Neural crest cell (in vitro differentiated cells): ENCODE measurements at regions not wholly inside any gene's neighbourhood (a gene's known extent, or its start where the extent isn't known, plus 50 kb on each side); places are given as distances from the start of the nearest gene placed in this dataset.

ENCODE experiments used
- DNase-seq: peaks from one replicate; pipeline ENCODE4 v3.0.0; 2021; ENCODE audit warnings: low read depth, mixed read lengths, low spot score
- H3K27ac Mint-ChIP-seq: one replicate; pipeline ENCODE4 v1.8.0; 2021; ENCODE audit warnings: mild to moderate bottlenecking, mixed read lengths; ENCODE audit not compliant: unreplicated experiment
- H3K27me3 Mint-ChIP-seq: 2 replicates; pipeline ENCODE4 v1.8.0; 2021; ENCODE audit warnings: low read depth, mild to moderate bottlenecking, mixed read lengths
- H3K36me3 Mint-ChIP-seq: 2 replicates; pipeline ENCODE4 v1.8.0; 2021; ENCODE audit warnings: low read depth, mild to moderate bottlenecking, mixed read lengths
- H3K4me1 Mint-ChIP-seq: 2 replicates; pipeline ENCODE4 v1.8.0; 2021; ENCODE audit warnings: mixed read lengths
- H3K4me3 Mint-ChIP-seq: one replicate; pipeline ENCODE4 v1.8.0; 2021; ENCODE audit warnings: mild to moderate bottlenecking, mixed read lengths
- H3K9me3 Mint-ChIP-seq: 2 replicates; pipeline ENCODE4 v1.8.0; 2021; ENCODE audit warnings: mixed read lengths
- CTCF ChIP-seq: fragments of 200-600 bp; sonication (generic); conservative IDR thresholded peaks from 2 replicates; pipeline ENCODE4 v1.5.0; 2021; ENCODE audit warnings: antibody characterized with exemption, mild to moderate bottlenecking

GRCh38 chr2:121136323-121136722 is 148.7 kb downstream of the TFCP2L1 start:
- Mint-ChIP-seq H3K27ac (no peak overlapping the region), H3K4me3 (no peak overlapping the region), H3K9me3 (no peaks in the 10 kb centered on the region), H3K36me3 (no peaks in the 10 kb centered on the region), H3K4me1 (peaks cover 6% of the 10 kb centered on the region), H3K27me3 (no peaks in the 10 kb centered on the region)
- no peak for DNase-seq
- TF ChIP-seq CTCF, result no peak

GRCh38 chr2:121137571-121137970 is 147.4 kb downstream of the TFCP2L1 start:
- no peak overlapping the region for H3K27ac Mint-ChIP-seq

GRCh38 chr2:121140734-121141133 is 144.3 kb downstream of the TFCP2L1 start:
- H3K4me1 Mint-ChIP-seq, result peaks cover 4% of the 10 kb centered on the region
- no peak for DNase-seq
- peaks cover 2% of the 10 kb centered on the region for H3K9me3 Mint-ChIP-seq
- H3K27ac Mint-ChIP-seq, result no peak overlapping the region
- no peaks in the 10 kb centered on the region for H3K36me3 Mint-ChIP-seq
- no peak for TF ChIP-seq CTCF
- no peaks in the 10 kb centered on the region for H3K27me3 Mint-ChIP-seq
- no peak overlapping the region for H3K4me3 Mint-ChIP-seq

More at GRCh38 chr2:121137571-121137970, 147.4 kb downstream of the TFCP2L1 start:
- no peak for DNase-seq
- Mint-ChIP-seq H3K4me3 (no peak overlapping the region), H3K4me1 (peaks cover 5% of the 10 kb centered on the region), H3K36me3 (no peaks in the 10 kb centered on the region), H3K9me3 (no peaks in the 10 kb centered on the region), H3K27me3 (no peaks in the 10 kb centered on the region)
- TF ChIP-seq CTCF, result no peak

GRCh38 chr2:121142452-121142851 is 142.6 kb downstream of the TFCP2L1 start:
- no peak for TF ChIP-seq CTCF
- no peak for DNase-seq
- Mint-ChIP-seq H3K27me3 (no peaks in the 10 kb centered on the region), H3K9me3 (peaks cover 2% of the 10 kb centered on the region), H3K4me1 (peaks cover 4% of the 10 kb centered on the region), H3K36me3 (no peaks in the 10 kb centered on the region), H3K4me3 (no peak overlapping the region), H3K27ac (no peak overlapping the region)

- peaks cover 4% of the 10 kb centered on the region for H3K4me1 Mint-ChIP-seq
- H3K4me3 Mint-ChIP-seq, result no peak overlapping the region
- no peak for DNase-seq
- H3K27me3 Mint-ChIP-seq, result no peaks in the 10 kb centered on the region
- H3K27ac Mint-ChIP-seq, result no peak overlapping the region
- no peaks in the 10 kb centered on the region for H3K36me3 Mint-ChIP-seq
- TF ChIP-seq CTCF, result no peak
- H3K9me3 Mint-ChIP-seq, result peaks cover 2% of the 10 kb centered on the region
Measured at GRCh38 chr2:121144111-121144510, 140.9 kb downstream of the TFCP2L1 start.

GRCh38 chr2:121146630-121147029 is 138.4 kb downstream of the TFCP2L1 start:
- TF ChIP-seq CTCF, result no peak
- Mint-ChIP-seq H3K36me3 (no peaks in the 10 kb centered on the region), H3K4me3 (no peak overlapping the region), H3K27ac (no peak overlapping the region), H3K4me1 (peaks cover 4% of the 10 kb centered on the region), H3K27me3 (no peaks in the 10 kb centered on the region), H3K9me3 (peaks cover 2% of the 10 kb centered on the region)
- no peak for DNase-seq
